ENCODE measurements at regions not wholly inside any gene's neighbourhood (a gene's known extent, or its start where the extent isn't known, plus 50 kb on each side); places are given as distances from the start of the nearest gene placed in this dataset.

- ChIA-PET POLR2A (no interaction called here), CTCF (no interaction called here)
- no peak for TF ChIP-seq CTCF (IDR thresholded peaks at IDR 0.05; ENCODE audit: insufficient read depth, low read length, missing control alignments)
- no peak for DNase-seq (ENCODE audit: low read depth, low spot score)
- H3K4me3 ChIP-seq (ENCODE audit: low read depth, low read length): no peak overlapping the region
Observed at GRCh38 chr14:85917716-85918115, 387.8 kb downstream of the FLRT2 start.

GRCh38 chr14:85915711-85916110 lies 385.8 kb downstream of the FLRT2 start:
- no peak overlapping the region for H3K4me3 ChIP-seq (ENCODE audit: low read depth, low read length)
- TF ChIP-seq CTCF (IDR thresholded peaks at IDR 0.05; ENCODE audit: insufficient read depth, low read length, missing control alignments): no peak
- ChIA-PET POLR2A (no interaction called here), CTCF (no interaction called here)
- DNase-seq (ENCODE audit: low read depth, low spot score): no peak

GRCh38 chr14:85912141-85912540 lies 382.2 kb downstream of the FLRT2 start:
- DNase-seq (ENCODE audit: low read depth, low spot score): no peak
- ChIA-PET CTCF (no interaction called here), POLR2A (no interaction called here)
- no peak for TF ChIP-seq CTCF (IDR thresholded peaks at IDR 0.05; ENCODE audit: insufficient read depth, low read length, missing control alignments)
- no peak overlapping the region for H3K4me3 ChIP-seq (ENCODE audit: low read depth, low read length)

- H3K4me3 ChIP-seq (ENCODE audit: low read depth, low read length): no peak overlapping the region
- ChIA-PET POLR2A (no interaction called here), CTCF (no interaction called here)
- DNase-seq (ENCODE audit: low read depth, low spot score): no peak
- no peak for TF ChIP-seq CTCF (IDR thresholded peaks at IDR 0.05; ENCODE audit: insufficient read depth, low read length, missing control alignments)
Observed at GRCh38 chr14:85911044-85911443, 381.1 kb downstream of the FLRT2 start.

GRCh38 chr14:85909581-85909980 lies 379.6 kb downstream of the FLRT2 start:
- no peak overlapping the region for H3K4me3 ChIP-seq (ENCODE audit: low read depth, low read length)
- no peak for TF ChIP-seq CTCF (IDR thresholded peaks at IDR 0.05; ENCODE audit: insufficient read depth, low read length, missing control alignments)
- ChIA-PET POLR2A (no interaction called here), CTCF (no interaction called here)
- no peak for DNase-seq (ENCODE audit: low read depth, low spot score)

GRCh38 chr14:85907536-85907935 lies 377.6 kb downstream of the FLRT2 start:
- ChIA-PET POLR2A (no interaction called here), CTCF (no interaction called here)
- H3K4me3 ChIP-seq (ENCODE audit: low read depth, low read length): no peak overlapping the region
- no peak for DNase-seq (ENCODE audit: low read depth, low spot score)
- TF ChIP-seq CTCF (IDR thresholded peaks at IDR 0.05; ENCODE audit: insufficient read depth, low read length, missing control alignments): no peak

Data from AG04449 (cell line).